GM19240 (cell line): ENCODE measurements at regions not wholly inside any gene's neighbourhood (a gene's known extent, or its start where the extent isn't known, plus 50 kb on each side); places are given as distances from the start of the nearest gene placed in this dataset.

Experiments
- DNase-seq: peaks from one replicate; pipeline ENCODE4 v3.0.0; 2011; ENCODE audit warnings: low spot score; ENCODE audit not compliant: insufficient read length

- DNase-seq, result no peak
Observed at GRCh38 chr7:35450456-35451214, 196.7 kb upstream of the TBX20 start.

GRCh38 chr7:35448486-35448885, 194.6 kb upstream of the TBX20 start:
- no peak for DNase-seq

- DNase-seq, result no peak
Observed at GRCh38 chr7:35446091-35446490, 192.2 kb upstream of the TBX20 start.

- no peak for DNase-seq
Observed at GRCh38 chr7:35437619-35438275, 183.8 kb upstream of the TBX20 start.

- DNase-seq, result no peak
Observed at GRCh38 chr7:35436452-35436851, 182.6 kb upstream of the TBX20 start.

- no peak for DNase-seq
Observed at GRCh38 chr7:35430547-35431153, 176.8 kb upstream of the TBX20 start.

- peak; percentile 65 for DNase-seq
Observed at GRCh38 chr7:35424869-35425495, 171.1 kb upstream of the TBX20 start.

- DNase-seq, result no peak
Observed at GRCh38 chr7:35424440-35424839, 170.5 kb upstream of the TBX20 start.

- DNase-seq, result no peak
Observed at GRCh38 chr7:35422715-35423114, 168.8 kb upstream of the TBX20 start.

GRCh38 chr7:35420656-35421055, 166.8 kb upstream of the TBX20 start:
- DNase-seq, result no peak

- no peak for DNase-seq
Observed at GRCh38 chr7:35419391-35419755, 165.5 kb upstream of the TBX20 start.

- no peak for DNase-seq
Observed at GRCh38 chr7:35418716-35419390, 165.0 kb upstream of the TBX20 start.

GRCh38 chr7:35416568-35416967, 162.7 kb upstream of the TBX20 start:
- no peak for DNase-seq

- DNase-seq, result no peak
Observed at GRCh38 chr7:35415411-35415822, 161.5 kb upstream of the TBX20 start.

- no peak for DNase-seq
Observed at GRCh38 chr7:35411331-35411730, 157.4 kb upstream of the TBX20 start.

- DNase-seq, result no peak
Observed at GRCh38 chr7:35405461-35405860, 151.6 kb upstream of the TBX20 start.

- DNase-seq, result no peak
Observed at GRCh38 chr7:35401217-35401879, 147.4 kb upstream of the TBX20 start.

- no peak for DNase-seq
Observed at GRCh38 chr7:35399840-35400239, 145.9 kb upstream of the TBX20 start.

- DNase-seq, result no peak
Observed at GRCh38 chr7:35399216-35399615, 145.3 kb upstream of the TBX20 start.

GRCh38 chr7:35398518-35398917, 144.6 kb upstream of the TBX20 start:
- DNase-seq, result no peak

- no peak for DNase-seq
Observed at GRCh38 chr7:35390146-35390545, 136.2 kb upstream of the TBX20 start.
